A172 (cell line): ENCODE measurements at regions not wholly inside any gene's neighbourhood (a gene's known extent, or its start where the extent isn't known, plus 50 kb on each side); places are given as distances from the start of the nearest gene placed in this dataset.
"Not testable (repeated sequence)": the region's sequence is repeated elsewhere in the genome, so short reads cannot be mapped to it uniquely, and the experiment has no call there.

ENCODE experiments used
- DNase-seq: peaks from one replicate; pipeline ENCODE4 v3.0.0-alpha.2; 2015; ENCODE audit warnings: low spot score

DNA sequence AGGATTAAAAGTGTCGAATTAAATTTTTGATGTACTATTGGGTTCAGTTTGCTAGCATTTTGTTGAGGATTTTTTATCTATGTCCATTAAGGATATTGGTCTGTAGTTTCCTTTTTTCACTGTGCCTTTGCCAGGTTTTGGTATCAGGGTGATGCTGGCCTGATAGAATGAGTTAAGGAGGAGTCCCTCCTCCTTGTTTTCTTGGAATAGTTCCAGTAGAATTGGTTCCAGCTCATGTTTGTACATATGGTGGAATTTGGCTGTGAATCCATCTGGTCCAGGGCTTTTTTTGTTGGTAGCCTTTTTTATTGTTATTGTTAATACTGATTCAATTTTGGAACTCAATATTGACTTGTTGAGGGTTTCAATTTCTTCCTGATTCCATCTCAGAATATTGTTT is 141.8 kb downstream of the SIM1 start:
- DNase-seq, result no peak

DNA sequence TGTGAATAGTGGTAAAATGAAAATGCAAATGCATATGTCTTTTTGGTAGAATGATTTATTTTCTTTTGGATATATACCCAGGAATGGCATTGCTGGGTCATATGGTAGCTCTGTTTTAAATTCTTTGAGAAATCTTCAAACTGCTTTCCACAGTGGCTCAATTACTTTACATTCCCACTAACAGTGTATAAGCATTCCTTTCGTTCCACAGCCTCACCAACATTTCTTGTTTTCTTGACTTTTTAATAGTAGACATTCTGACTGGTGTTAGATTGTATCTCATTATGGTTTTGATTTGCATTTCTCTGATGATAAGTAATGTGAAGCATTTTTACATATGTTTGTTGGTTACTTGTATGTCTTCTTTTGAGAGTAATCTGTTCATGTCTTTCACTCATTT is 144.0 kb downstream of the SIM1 start:
- no peak for DNase-seq

DNA sequence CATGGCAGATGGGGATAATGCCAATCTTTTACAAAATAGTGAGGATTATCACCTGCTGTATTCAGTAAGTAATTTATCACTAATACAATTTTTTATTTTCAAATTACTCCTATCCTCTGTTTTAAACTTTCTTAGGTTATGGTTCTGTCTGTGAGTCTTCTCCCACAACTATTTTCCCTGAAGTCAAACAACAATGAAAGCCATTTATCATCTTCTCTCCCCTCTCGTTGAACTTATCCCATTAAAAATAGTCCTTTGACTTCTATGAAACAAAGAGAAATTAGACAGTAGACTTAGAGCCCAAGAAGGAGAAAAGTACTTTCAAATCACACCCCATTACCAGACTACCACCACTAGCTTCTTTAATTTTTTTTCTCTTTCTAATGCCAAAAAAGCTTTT is 147.7 kb downstream of the SIM1 start:
- no peak for DNase-seq

DNA sequence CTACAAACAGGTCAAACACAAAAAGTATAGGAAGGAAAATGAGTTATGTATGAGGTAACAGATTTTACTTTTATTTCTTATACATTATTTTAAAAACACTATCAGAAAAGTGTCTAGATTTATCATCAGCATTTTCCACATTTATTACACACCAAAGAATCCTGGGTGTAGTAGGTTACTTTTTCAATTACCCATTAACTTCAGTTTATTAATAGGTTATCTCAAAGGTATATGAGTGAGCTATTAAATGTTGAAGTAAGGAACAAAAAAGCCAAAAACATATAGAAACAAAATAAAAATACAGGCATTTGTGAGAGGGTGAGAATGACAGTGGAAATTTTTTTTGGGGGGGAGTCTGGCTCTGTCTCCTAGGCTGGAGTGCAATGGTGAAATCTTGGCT is 150.5 kb downstream of the SIM1 start:
- no peak for DNase-seq

DNA sequence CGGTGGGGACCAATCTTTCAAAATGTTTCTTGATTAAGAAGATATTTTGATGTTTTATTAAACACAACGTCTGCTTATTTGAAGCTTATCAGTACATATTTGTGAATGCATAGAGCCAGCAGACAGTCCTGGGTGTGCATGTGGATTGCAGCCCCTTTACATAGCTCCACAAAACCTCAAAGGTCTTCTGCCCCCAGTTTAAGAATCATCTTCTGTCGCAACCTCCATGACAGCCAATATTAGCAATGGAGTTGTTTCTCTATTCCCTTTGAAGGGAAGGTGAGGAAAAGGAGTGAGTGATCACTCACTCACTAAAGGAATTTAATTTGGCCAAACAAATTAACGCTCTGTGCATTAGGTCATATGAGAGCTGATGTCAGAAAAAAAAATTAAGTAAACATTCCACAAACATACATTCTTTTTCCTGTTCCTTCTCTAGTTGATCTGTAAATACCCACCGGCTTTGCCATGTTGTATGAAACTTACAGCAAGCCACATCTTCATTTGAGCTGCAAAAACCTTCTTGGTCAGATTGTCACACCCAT is 152.9 kb downstream of the SIM1 start:
- DNase-seq, result no peak

DNA sequence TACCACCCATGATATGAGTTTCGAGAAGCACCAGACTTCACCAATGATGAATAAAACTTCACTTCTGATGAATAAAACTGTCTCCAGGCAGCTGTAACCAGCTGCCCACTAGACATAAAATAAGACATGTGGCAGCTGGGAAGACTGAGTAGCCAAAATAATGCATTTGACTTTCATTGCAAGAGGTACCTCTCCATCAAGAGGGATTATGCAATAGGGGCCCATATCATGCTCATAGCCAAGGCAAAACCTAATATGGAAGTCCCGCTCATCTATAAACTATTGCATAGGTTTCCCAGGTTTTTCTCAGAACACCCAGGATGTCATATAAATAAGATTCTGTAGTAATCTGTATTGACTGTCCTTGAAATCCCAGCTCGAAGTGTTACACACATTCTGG is 155.5 kb downstream of the SIM1 start:
- DNase-seq, result no peak

DNA sequence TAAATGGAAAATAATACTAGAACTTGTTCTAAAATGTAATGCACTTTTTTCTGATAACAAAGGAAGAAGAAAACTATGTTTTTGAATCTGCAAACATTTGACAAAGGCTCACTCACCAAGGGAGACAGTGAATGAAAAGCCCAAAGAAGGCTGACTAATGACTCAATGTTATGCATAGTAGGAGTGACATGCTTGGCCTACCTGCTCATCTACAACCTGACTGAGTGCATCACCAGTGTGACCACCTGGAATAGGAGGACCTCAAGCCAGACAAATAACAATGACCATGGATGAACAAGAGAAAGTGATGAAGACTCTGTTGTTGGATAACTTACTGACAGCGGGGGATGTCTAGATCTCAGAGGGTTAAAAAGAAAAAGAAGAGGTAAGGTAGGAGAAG is 157.2 kb downstream of the SIM1 start:
- DNase-seq, result no peak

DNA sequence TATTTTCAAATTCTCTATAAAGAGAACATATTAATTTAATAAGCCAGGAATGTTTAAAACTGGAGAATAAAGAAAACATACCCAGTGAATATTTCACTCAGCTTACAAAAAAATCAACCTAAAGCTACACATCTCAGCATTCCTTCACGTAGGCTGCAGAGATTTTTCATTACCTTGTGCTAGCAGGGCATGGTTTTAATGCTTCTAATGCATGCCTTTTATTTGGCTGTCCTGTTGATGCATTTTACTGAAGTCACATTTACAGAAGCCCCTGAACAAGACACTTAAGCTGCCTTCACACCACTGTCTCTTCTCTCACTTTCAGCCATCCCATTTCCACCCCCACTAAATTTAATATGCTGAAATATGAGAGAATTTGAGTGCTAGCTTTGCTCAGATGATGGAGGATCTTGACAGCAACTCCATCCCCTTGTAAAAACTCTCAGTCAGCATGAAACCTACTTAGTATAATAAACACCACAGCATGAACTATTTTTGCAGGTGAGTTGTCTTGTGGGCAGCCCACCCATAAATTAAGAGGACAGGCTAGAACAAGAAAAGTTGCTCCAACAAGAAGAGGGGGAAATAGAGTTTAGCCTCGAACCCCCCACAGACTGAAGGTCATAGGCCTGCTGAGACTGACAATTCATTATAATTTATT is 159.4 kb downstream of the SIM1 start:
- no peak for DNase-seq

DNA sequence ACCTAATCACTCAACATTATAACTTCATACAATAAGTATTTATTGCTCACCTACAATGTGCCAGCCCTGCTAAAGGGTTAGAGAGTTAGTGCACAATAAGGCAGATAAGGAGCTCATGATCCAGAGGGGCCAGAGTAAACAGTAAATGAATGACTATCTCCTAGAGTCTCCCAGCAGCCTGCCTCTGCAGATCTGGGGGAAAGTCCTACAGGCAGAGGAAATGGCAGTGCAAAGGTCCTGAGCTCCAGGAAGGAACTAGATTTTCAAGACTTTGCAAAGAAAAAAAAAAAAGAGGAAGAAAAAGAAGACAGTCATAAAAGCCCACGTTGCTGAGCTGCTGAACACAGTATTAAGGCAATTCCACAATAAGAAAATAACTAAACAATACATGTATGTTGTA is 160.1 kb downstream of the SIM1 start:
- no peak for DNase-seq

DNA sequence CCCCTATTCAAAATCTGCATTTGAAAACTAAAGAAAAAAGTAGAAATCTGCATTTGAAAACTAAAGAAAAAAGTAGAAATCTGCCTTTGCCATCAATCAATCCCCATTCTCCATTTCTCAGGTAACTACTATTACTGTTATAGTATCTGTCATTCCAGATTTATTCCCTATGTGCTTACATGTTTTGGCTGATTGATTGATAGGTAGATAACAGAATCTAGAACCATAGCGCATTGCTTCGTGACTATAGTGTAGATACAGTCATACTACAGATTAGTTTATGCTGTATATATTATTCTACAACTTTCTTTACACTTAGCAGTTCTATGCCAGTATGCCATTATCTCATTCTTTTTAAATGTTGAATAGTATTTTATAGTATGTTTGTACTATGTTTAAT is 163.0 kb downstream of the SIM1 start:
- no peak for DNase-seq

DNA sequence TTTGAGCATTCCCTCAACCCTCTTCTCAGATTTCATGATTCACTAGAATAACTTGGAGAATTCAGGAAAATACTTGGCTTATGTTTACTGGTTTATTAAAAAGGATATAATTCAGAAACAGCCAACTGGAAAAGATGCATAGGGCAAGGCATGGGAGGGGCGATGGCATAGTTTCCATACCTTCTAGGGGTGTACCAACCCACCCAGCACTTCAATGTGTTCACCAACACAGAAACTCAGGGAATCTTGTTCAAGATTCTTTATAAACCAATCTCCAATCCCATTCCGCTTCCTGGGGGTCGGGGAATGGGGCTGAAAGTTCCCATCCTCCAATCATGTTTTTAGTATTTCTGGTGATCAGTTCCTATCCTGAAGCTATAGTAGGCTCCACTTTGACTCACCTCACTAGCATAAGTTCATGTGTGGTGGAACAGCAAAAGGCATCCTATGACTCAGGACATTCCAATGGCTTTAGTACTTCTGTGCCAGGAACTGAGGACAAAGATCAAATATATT is 164.4 kb downstream of the SIM1 start:
- peak; percentile 96 for DNase-seq

DNA sequence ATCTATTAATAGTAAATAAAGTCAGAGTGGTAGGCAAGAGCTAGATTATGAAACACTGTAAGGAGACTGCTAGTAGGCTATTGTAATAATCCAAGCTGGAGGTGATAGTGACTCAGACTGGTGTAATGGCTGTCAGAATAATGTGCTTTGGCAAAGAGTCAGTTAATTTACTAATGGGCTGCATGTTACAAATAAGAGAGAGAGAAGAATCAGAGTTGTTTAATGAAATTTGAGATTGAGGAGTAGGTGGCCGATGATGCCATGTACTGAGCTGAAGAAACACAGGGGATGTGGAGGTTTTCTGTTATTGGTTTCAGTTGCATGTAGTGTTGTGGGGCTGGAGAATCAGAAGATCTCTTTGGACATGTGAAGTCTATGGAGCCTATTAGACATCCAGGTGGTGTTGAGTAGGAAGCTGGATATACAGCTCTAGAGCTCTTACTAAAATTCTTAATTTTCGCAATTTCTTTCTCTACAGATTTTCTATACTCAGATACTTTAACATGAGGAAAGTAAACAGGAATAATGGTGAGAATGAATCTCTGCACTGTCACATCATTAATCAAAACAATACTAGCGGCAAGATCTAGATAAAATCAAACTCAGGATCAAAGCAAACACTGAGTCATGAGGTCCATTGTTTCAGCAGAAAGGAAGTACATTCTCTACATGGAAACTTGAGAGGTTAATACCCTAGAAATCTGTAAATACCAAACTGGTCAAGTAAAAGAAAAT is 167.7 kb downstream of the SIM1 start:
- peak; percentile 82 for DNase-seq

DNA sequence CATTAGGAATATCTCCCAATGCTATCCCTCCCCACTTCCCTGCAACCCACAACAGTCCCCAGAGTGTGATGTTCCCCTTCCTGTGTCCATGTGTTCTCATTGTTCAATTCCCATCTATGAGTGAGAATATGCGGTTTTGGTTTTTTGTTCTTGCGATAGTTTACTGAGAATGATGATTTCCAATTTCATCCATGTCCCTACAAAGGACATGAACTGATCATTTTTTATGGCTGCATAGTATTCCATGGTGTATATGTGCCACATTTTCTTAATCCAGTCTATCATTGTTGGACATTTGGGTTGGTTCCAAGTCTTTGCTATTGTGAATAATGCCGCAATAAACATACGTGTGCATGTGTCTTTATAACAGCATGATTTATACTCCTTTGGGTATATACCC is 169.5 kb downstream of the SIM1 start:
- not testable (repeated sequence) for DNase-seq

DNA sequence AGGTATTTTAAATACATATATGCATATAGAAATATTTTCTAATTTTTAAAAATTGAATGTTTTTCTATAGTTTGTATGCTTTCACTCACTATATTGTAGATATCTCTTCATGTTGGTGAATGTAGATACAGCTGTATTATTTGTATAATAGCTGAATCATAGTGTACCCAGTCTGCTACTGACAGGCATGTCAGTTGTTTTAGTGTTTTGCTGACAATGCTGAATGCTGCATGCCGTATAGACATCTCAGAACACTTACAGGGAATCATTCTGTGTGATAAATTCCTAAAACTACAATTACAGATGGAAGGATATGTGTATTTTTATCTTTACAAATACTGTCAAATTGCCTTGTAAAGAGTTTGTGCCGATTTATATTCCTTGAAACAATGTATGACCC is 175.4 kb downstream of the SIM1 start:
- no peak for DNase-seq

DNA sequence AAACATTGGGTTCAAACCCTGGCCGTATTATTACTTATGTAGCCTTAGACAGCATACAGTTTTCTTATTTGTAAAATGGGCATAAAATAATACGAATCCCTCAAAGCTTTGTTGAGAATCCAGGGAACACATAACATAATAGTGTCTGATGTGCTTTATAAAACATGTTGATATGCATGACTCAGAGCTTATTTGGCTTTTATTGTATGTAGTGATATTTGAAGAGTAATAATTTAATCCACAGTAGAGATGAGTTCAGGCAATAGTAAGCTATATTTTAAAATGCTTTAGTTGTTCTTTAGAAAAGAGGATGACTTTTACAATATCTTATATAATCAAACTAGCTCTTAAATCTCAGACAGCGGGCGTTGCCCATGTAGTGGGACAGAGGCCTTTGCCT is 176.4 kb downstream of the SIM1 start:
- DNase-seq, result no peak

DNA sequence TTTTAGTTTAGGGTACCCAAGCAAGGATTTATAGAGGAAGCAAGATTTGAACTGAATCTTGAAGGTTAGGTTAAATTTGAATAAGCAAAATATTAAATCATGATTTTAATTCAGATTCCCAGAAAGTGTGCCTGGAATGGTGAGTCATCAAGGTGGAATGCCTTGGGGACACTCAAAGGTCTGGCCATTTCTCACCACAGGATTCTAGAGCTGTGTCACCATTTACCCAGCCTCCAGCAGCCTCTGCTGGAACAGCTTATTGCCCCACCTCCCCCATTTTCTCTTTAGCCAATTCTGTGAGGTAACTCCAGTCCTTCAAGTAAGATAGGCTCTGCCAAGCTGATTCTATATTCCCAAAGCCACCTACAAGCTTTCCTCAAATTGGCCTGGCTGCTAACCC is 181.4 kb downstream of the SIM1 start:
- peak; percentile 87 for DNase-seq

DNA sequence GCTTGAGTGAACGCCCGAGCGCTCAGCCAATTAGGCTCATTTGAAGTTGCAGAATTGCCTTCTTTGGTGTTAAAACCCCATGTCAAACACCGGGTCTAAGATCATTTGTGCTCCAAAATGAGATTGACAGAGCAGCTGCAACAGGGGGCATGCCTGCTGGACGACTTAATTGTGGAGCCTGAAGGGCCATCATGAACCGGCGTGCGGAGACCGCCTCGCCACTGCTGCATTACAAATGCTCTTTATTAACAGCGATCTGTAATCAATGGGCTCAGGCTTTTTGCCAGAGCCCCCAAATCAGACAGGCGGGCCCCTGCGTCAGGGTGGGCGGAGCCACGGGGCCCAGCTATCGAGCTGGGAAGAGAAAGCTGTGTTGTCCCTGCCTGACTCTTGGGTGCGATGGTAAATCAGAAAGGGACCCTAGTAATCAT is 183.2 kb downstream of the SIM1 start:
- DNase-seq, result no peak

DNA sequence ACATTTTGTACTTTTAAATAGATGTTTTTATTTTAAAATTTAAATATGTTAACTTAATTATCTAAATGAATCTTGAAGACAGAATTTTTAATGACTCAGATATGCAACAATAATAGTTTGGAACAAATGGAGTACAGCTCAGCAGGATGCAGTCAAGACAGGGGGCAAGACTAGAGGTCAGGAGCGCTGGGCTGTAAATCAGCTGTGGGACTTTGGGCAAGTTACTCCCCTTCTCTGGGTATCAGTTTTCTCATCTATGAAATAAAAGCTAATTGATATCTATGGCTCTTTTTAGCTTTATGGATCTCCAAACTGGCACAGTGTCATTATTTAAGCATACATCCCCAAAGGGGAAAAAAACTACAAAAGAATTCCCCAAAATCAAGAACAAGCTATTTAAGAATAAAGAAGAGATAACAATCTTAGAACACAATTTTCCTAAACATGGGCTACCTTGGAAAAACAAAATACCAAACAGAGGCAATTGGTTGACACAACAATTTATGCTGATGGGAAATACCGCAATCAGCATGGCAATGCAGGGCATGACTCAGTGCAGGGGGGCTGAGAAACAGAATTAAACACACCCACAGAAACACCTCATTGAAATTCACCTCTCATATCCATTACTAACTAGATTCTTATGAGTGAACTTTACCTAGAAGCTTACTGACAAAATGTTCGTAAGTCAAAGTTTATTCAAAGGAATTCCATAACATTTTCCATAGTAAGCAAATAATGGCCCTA is 188.2 kb downstream of the SIM1 start:
- peak; percentile 12 for DNase-seq

DNA sequence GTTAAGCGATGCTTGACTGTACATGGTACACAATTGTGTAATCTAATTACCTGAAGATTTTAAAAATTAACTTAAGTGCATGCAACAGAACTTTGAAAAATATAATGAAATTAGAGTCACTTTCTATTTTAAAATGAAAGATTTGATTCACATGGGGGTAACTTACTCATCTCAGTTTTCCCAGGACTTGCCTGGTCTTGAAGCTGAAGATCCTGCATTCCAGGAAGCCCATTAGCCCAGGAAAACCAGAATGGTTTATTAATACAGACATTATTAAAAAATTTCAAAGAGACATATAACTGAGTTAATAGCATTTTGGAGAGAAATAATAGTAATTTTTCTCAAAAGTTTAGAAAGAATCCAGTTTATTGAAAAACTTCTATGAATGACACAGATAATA is 190.6 kb downstream of the SIM1 start:
- DNase-seq, result no peak

DNA sequence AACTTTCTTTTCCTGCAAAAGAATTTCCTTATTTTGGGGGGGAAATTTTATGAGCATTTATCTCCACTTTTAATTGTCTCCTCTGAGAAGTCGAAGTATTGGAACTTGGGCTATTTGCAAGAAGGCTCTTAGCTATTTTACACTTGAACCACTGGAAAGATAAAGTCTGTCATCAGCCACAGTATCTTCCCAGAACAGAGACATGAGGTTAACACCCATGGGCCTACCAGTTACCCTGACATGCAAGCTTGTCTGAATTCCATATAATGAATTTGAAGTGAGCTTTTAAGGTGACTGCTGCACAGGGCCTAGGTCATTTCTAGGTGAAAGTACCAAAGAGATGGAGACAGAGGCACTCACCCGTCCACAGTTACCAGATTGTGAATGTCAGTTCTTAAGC is 193.1 kb downstream of the SIM1 start:
- DNase-seq, result no peak

DNA sequence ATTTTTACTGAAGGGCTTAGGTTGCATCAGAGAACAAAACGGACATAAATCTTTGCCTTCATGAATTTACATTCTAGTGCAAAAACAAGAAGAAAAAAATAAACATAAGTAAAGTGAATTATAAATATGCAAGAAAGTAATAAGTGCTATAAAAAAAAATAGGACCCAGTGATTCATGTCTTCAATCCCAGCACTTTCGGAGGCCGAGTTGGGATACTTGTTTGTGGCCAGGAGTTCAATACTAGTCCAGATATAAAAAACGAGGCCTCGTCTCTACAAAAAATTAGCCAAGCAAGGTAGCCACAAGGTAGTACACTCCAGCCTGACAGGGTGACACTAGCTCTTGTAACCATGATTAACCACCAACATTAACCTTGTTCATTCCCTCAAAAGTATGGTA is 193.5 kb downstream of the SIM1 start:
- DNase-seq, result no peak

DNA sequence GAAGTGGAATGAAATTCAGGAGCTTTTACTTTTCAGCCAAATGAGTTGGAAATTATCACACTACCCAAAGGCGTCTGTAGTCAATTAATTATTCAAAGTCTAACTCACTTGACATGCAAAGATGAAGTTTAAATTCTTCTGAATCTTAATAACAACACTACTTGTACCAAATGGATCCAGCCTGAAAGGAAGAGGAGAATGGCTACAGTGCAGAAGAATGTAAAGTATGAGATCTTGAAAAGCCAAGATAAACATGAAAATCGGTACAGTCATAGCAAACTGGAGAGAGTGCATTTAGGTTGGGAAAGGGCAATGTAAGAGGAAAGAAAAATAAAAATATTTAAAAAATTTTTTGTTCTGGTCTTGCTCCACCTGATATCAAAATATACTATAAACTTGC is 195.5 kb downstream of the SIM1 start:
- peak; percentile 56 for DNase-seq

DNA sequence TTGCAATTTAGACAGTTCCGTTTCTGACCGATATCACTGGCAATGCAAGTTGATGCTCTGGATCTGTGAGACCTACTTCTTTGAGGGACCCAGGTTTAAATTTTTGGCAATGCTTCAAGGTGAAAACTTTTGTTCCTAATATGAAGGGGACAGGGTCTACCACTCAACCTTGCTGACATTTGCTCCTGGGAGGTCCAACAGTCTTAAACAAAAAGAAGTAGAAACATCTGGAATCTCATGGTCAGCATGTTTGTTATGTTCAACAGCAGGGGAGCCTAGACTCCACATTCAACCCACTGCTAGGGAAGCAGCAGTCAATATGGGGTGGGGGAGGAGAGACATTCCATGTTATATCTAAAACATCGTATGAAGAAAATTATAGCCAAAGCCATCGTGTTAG is 196.4 kb downstream of the SIM1 start:
- DNase-seq, result no peak
